IMR-90 (cell line): ENCODE measurements at regions not wholly inside any gene's neighbourhood (a gene's known extent, or its start where the extent isn't known, plus 50 kb on each side); places are given as distances from the start of the nearest gene placed in this dataset.

ENCODE experiments used
- ATAC-seq: fragments of 200-7000 bp; cut with Tn5 transposase; 2 replicates; pipeline ENCODE4 v1.9.1; 2020; ENCODE audit warnings: low read depth, mild to moderate bottlenecking, moderate library complexity
- BruUV-seq: library from RNA; stranded (reverse); fragments of 400-500 nt; replicated peaks from 2 replicates; lab custom pipeline; 2021; lab: Mats Ljungman, UMichigan
- CTCF ChIA-PET: fragments of 300-600 bp; formaldehyde crosslinking; extraction: SDS; loops from one replicate; lab custom pipeline; 2021; ENCODE audit warnings: antibody characterized with exemption; lab: Yijun Ruan, JAX
- POLR2A ChIA-PET: fragments of 300-600 bp; sonication (Branson Sonifier 250); formaldehyde crosslinking; loops from one replicate; lab custom pipeline; 2022; ENCODE audit warnings: antibody characterized with exemption; ENCODE audit not compliant: unreplicated experiment; lab: Charles Lee
- DNase-seq: peaks from one replicate; pipeline ENCODE4 v3.0.0; 2013
- H2AFZ ChIP-seq: replicated peaks from 2 replicates; pipeline ENCODE3; 2013; ENCODE audit warnings: low read length, mild to moderate bottlenecking; ENCODE audit not compliant: poor library complexity
- H2AK5ac ChIP-seq: 2 replicates; pipeline ENCODE4 v1.6.1; 2013; ENCODE audit warnings: low read depth, low read length, inconsistent platforms
- H2AK9ac ChIP-seq: replicated peaks from 2 replicates; pipeline ENCODE3; 2013; ENCODE audit warnings: mild to moderate bottlenecking, low read depth, low read length, moderate library complexity; ENCODE audit not compliant: poor library complexity
- H2BK120ac ChIP-seq: 2 replicates; pipeline ENCODE4 v1.6.1; 2013; ENCODE audit warnings: low read depth, low read length, inconsistent platforms
- H2BK15ac ChIP-seq: 3 replicates; pipeline ENCODE4 v1.6.1; 2013; ENCODE audit warnings: low read depth, low read length, inconsistent platforms
- H2BK20ac ChIP-seq: 2 replicates; pipeline ENCODE4 v1.6.1; 2013; ENCODE audit warnings: low read depth, mild to moderate bottlenecking, inconsistent platforms, low read length, moderate library complexity
- H2BK5ac ChIP-seq: 2 replicates; pipeline ENCODE4 v1.6.1; 2013; ENCODE audit warnings: mild to moderate bottlenecking, low read depth, low read length, inconsistent platforms; ENCODE audit not compliant: poor library complexity, severe bottlenecking
- H3K14ac ChIP-seq: replicated peaks from 2 replicates; pipeline ENCODE4 v1.6.1; 2013; ENCODE audit warnings: low read depth, low read length, inconsistent platforms
- H3K18ac ChIP-seq: 2 replicates; pipeline ENCODE4 v1.6.1; 2013; ENCODE audit warnings: low read depth, low read length, control low read depth
- H3K23ac ChIP-seq: 2 replicates; pipeline ENCODE4 v1.6.1; 2013; ENCODE audit warnings: low read depth, low read length, inconsistent platforms
- H3K27ac ChIP-seq: 2 replicates; pipeline ENCODE4 v1.5.1; 2013; ENCODE audit warnings: mild to moderate bottlenecking, control low read depth, low read length; ENCODE audit not compliant: insufficient read depth
- H3K27me3 ChIP-seq: 2 replicates; pipeline ENCODE4 v1.6.1; 2013; ENCODE audit warnings: low read length; ENCODE audit not compliant: control insufficient read depth, insufficient read depth
- H3K36me3 ChIP-seq: 2 replicates; pipeline ENCODE4 v1.6.1; 2013; ENCODE audit warnings: low read length, mixed read lengths; ENCODE audit not compliant: control insufficient read depth, insufficient read depth
- H3K4ac ChIP-seq: 2 replicates; pipeline ENCODE4 v1.6.1; 2013; ENCODE audit warnings: low read depth, low read length, inconsistent platforms
- H3K4me1 ChIP-seq: 2 replicates; pipeline ENCODE4 v1.6.1; 2013; ENCODE audit warnings: low read length, mixed read lengths; ENCODE audit not compliant: control insufficient read depth, insufficient read depth
- H3K4me2 ChIP-seq: 2 replicates; pipeline ENCODE4 v1.6.1; 2013; ENCODE audit warnings: low read depth, mild to moderate bottlenecking, control low read depth, low read length, moderate library complexity
- H3K4me3 ChIP-seq: 2 replicates; pipeline ENCODE4 v1.5.1; 2013; ENCODE audit warnings: low read depth, mild to moderate bottlenecking, control low read depth, low read length, moderate library complexity; ENCODE audit not compliant: insufficient read depth
- H3K56ac ChIP-seq: 2 replicates; pipeline ENCODE4 v1.6.1; 2013; ENCODE audit warnings: low read length, inconsistent platforms; ENCODE audit not compliant: insufficient read depth; ENCODE audit errors: extremely low read depth
- H3K79me1 ChIP-seq, 2 experiments: 2 replicates each; pipeline ENCODE4 v1.6.1; 2013; ENCODE audit warnings: low read length in 2 of 2, inconsistent platforms in 1 of 2, low read depth in 1 of 2
- H3K9ac ChIP-seq: 2 replicates; pipeline ENCODE4 v1.6.1; 2013; ENCODE audit warnings: low read depth, low read length, control low read depth
- H3K9me1 ChIP-seq: 2 replicates; pipeline ENCODE4 v1.6.1; 2013; ENCODE audit warnings: low read length, inconsistent platforms; ENCODE audit not compliant: insufficient read depth
- H3K9me3 ChIP-seq: 2 replicates; pipeline ENCODE4 v1.6.1; 2013; ENCODE audit warnings: low read length; ENCODE audit not compliant: control insufficient read depth, insufficient read depth
- H4K20me1 ChIP-seq: 2 replicates; pipeline ENCODE4 v1.6.1; 2013; ENCODE audit warnings: low read length, inconsistent platforms; ENCODE audit not compliant: insufficient read depth
- H4K5ac ChIP-seq: 2 replicates; pipeline ENCODE4 v1.6.1; 2013; ENCODE audit warnings: mild to moderate bottlenecking, low read depth, low read length, control low read depth
- H4K8ac ChIP-seq, 2 experiments: 2 replicates each; pipeline ENCODE4 v1.6.1; 2013; ENCODE audit warnings: low read depth in 2 of 2, low read length in 2 of 2, control low read depth in 1 of 2, inconsistent platforms in 1 of 2
- H4K91ac ChIP-seq: 2 replicates; pipeline ENCODE4 v1.6.1; 2013; ENCODE audit warnings: low read depth, low read length, inconsistent platforms; ENCODE audit not compliant: insufficient read depth
- BHLHE40 ChIP-seq: fragments of 150-350 bp; IDR thresholded peaks from 2 replicates; pipeline ENCODE4 v1.6.1; 2016; ENCODE audit warnings: mild to moderate bottlenecking, low read depth, low read length
- CEBPB ChIP-seq: IDR thresholded peaks from 2 replicates; pipeline ENCODE4 v1.6.1; 2012; ENCODE audit warnings: low read depth, low read length, improper control_type of control experiment
- CHD1 ChIP-seq: IDR thresholded peaks from 2 replicates; pipeline ENCODE4 v1.6.1; 2012; ENCODE audit warnings: low read depth, low read length, improper control_type of control experiment
- FOS ChIP-seq: fragments of 150-350 bp; IDR thresholded peaks from 2 replicates; pipeline ENCODE4 v1.6.1; 2016; ENCODE audit warnings: low read depth, low read length
- MAFK ChIP-seq: IDR thresholded peaks from 2 replicates; pipeline ENCODE4 v1.6.1; 2012; ENCODE audit warnings: low read depth, low read length, improper control_type of control experiment
- MAZ ChIP-seq: IDR thresholded peaks from 2 replicates; pipeline ENCODE4 v1.6.1; 2012; ENCODE audit warnings: low read depth, mild to moderate bottlenecking, low read length, improper control_type of control experiment, moderate library complexity, borderline replicate concordance
- MXI1 ChIP-seq: IDR thresholded peaks from 2 replicates; pipeline ENCODE4 v1.6.1; 2012; ENCODE audit warnings: low read depth, mild to moderate bottlenecking, low read length, moderate library complexity, borderline replicate concordance
- NFE2L2 ChIP-seq: fragments of 150-350 bp; IDR thresholded peaks from 2 replicates; pipeline ENCODE4 v1.6.1; 2016; ENCODE audit warnings: low read depth, mild to moderate bottlenecking, low read length
- POLR2A ChIP-seq: IDR thresholded peaks from 2 replicates; pipeline ENCODE4 v1.6.1; 2012; ENCODE audit warnings: mild to moderate bottlenecking, low read depth, low read length
- RAD21 ChIP-seq: IDR thresholded peaks from 2 replicates; pipeline ENCODE4 v1.6.1; 2012; ENCODE audit warnings: low read length, improper control_type of control experiment
- RCOR1 ChIP-seq: IDR thresholded peaks from 2 replicates; pipeline ENCODE4 v1.6.1; 2012; ENCODE audit warnings: mild to moderate bottlenecking, low read length, improper control_type of control experiment; ENCODE audit not compliant: insufficient replicate concordance
- RFX5 ChIP-seq: IDR thresholded peaks from 2 replicates; pipeline ENCODE4 v1.8.0; 2012; ENCODE audit warnings: low read depth, mild to moderate bottlenecking, low read length, moderate library complexity
- SMC3 ChIP-seq: fragments of 150-350 bp; IDR thresholded peaks from 2 replicates; pipeline ENCODE4 v1.6.1; 2016; ENCODE audit warnings: low read depth, mild to moderate bottlenecking, antibody characterized with exemption, low read length, moderate library complexity
- WGBS, 2 experiments: methylation state at CpG; one replicate each; pipeline versions ENCODE4 v1.1.5 to v1.1.7; 2013; ENCODE audit warnings: missing lambda C conversion rate in 2 of 2; ENCODE audit not compliant: insufficient read length in 1 of 2; ENCODE audit errors: extremely low coverage in 2 of 2; 5-methylcytosine and 5-hydroxymethylcytosine counted together
- dilution Hi-C: fragments of 300-500 bp; cut with HindIII; formaldehyde crosslinking; loops from one replicate; pipeline ENCODE4 v1.14.3; 2018; ENCODE audit warnings: low sequenced_read_pairs; ENCODE audit not compliant: unreplicated experiment
- in situ Hi-C: fragments of 300-500 bp; cut with MboI; formaldehyde crosslinking; loops from 3 replicates; pipeline ENCODE4 v1.14.3; 2019; ENCODE audit warnings: low sequenced_read_pairs, inconsistent platforms, mixed read lengths
- intact Hi-C: fragments of 100-400 bp; cut with micrococcal nuclease; formaldehyde crosslinking; loops from 2 replicates; pipeline ENCODE4 v1.10.0; 2022
- TF ChIP-seq, protein P1 (sequence below): fragments of 150-350 bp; IDR thresholded peaks from 2 replicates; pipeline ENCODE4 v1.6.1; 2017; ENCODE audit warnings: mild to moderate bottlenecking, antibody characterized with exemption, low read length, low read depth
- TF ChIP-seq, protein P2 (sequence below): conservative IDR thresholded peaks from 2 replicates; pipeline ENCODE4 v1.5.1; 2012; ENCODE audit warnings: mild to moderate bottlenecking, low read depth, low read length, improper control_type of control experiment
- TF ChIP-seq, protein P3 (sequence below): fragments of 150-350 bp; IDR thresholded peaks from 2 replicates; pipeline ENCODE4 v1.6.1; 2016; ENCODE audit warnings: low read depth, mild to moderate bottlenecking, low read length, moderate library complexity, borderline replicate concordance

DNA sequence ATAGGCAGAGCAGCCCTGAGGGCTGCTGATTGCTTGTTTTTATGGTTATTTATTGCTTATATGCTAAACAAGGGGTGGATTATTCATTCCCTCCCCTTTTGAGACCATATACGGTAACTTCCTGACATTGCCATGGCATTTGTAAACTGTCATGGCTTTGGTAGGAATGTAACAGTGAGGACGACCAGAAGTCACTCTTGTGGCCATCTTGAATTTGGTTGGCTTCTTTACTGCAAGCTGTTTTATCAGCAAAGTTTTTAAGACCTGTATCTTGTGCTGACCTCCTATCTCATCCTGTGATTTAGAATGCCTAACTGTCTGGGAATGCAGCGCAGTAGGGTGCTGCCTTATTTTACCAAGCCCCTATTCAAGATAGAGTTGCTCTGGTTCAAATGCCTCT is 531.8 kb upstream of the PRMT6 start:
- Histone ChIP-seq H3K36me3 (no peaks in the 10 kb centered on the region), H3K9ac (no peak overlapping the region), H2BK5ac (no peak overlapping the region), H3K18ac (no peak overlapping the region), H2AK9ac (no peak overlapping the region), H3K4me3 (no peak overlapping the region), H3K79me1 (no peaks in the 10 kb centered on the region), H3K4ac (no peak overlapping the region), H3K23ac (no peak overlapping the region), H3K9me1 (no peaks in the 10 kb centered on the region), H3K4me1 (no peaks in the 10 kb centered on the region), H2AFZ (no peak overlapping the region), H4K91ac (no peak overlapping the region), H3K4me2 (no peak overlapping the region), H2BK120ac (no peak overlapping the region), H3K56ac (no peak overlapping the region), H4K20me1 (no peaks in the 10 kb centered on the region), H4K8ac (no peak overlapping the region), H2BK15ac (no peak overlapping the region), H2BK20ac (no peak overlapping the region), H3K9me3 (peaks cover 3% of the 10 kb centered on the region), H4K5ac (no peak overlapping the region), H3K27ac (no peak overlapping the region), H3K14ac (no peak overlapping the region), H3K27me3 (no peaks in the 10 kb centered on the region), H2AK5ac (no peak overlapping the region)
- WGBS, 2 experiments = no CpG with 5 or more reads among the region's 3 CpGs
- TF ChIP-seq, protein P1, sequence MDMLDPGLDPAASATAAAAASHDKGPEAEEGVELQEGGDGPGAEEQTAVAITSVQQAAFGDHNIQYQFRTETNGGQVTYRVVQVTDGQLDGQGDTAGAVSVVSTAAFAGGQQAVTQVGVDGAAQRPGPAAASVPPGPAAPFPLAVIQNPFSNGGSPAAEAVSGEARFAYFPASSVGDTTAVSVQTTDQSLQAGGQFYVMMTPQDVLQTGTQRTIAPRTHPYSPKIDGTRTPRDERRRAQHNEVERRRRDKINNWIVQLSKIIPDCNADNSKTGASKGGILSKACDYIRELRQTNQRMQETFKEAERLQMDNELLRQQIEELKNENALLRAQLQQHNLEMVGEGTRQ = no peak
- TF ChIP-seq RFX5 (no peak), BHLHE40 (no peak), CEBPB (no peak), RAD21 (no peak), MXI1 (no peak), SMC3 (no peak), FOS (no peak), CHD1 (no peak), MAZ (no peak), NFE2L2 (no peak), POLR2A (no peak), RCOR1 (no peak), MAFK (no peak)
- TF ChIP-seq, protein P2, sequence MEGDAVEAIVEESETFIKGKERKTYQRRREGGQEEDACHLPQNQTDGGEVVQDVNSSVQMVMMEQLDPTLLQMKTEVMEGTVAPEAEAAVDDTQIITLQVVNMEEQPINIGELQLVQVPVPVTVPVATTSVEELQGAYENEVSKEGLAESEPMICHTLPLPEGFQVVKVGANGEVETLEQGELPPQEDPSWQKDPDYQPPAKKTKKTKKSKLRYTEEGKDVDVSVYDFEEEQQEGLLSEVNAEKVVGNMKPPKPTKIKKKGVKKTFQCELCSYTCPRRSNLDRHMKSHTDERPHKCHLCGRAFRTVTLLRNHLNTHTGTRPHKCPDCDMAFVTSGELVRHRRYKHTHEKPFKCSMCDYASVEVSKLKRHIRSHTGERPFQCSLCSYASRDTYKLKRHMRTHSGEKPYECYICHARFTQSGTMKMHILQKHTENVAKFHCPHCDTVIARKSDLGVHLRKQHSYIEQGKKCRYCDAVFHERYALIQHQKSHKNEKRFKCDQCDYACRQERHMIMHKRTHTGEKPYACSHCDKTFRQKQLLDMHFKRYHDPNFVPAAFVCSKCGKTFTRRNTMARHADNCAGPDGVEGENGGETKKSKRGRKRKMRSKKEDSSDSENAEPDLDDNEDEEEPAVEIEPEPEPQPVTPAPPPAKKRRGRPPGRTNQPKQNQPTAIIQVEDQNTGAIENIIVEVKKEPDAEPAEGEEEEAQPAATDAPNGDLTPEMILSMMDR = no peak
- TF ChIP-seq, protein P3, sequence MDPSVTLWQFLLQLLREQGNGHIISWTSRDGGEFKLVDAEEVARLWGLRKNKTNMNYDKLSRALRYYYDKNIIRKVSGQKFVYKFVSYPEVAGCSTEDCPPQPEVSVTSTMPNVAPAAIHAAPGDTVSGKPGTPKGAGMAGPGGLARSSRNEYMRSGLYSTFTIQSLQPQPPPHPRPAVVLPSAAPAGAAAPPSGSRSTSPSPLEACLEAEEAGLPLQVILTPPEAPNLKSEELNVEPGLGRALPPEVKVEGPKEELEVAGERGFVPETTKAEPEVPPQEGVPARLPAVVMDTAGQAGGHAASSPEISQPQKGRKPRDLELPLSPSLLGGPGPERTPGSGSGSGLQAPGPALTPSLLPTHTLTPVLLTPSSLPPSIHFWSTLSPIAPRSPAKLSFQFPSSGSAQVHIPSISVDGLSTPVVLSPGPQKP = no peak
- ATAC-seq = no peak
- dilution Hi-C loops = no loop called here
- intact Hi-C loops = no loop called here
- no TSS peak for BruUV-seq
- DNase-seq = no peak
- ChIA-PET CTCF (no interaction called here), POLR2A (no interaction called here)
- in situ Hi-C loops = no loop called here
